NCI-H146 (cell line): ENCODE measurements at regions not wholly inside any gene's neighbourhood (a gene's known extent, or its start where the extent isn't known, plus 50 kb on each side); places are given as distances from the start of the nearest gene placed in this dataset.
"Not testable (repeated sequence)": the region's sequence is repeated elsewhere in the genome, so short reads cannot be mapped to it uniquely, and the experiment has no call there.

Experiments
- DNase-seq: peaks from one replicate; lab custom pipeline; 2025; lab: John Stamatoyannopoulos, UW

DNA sequence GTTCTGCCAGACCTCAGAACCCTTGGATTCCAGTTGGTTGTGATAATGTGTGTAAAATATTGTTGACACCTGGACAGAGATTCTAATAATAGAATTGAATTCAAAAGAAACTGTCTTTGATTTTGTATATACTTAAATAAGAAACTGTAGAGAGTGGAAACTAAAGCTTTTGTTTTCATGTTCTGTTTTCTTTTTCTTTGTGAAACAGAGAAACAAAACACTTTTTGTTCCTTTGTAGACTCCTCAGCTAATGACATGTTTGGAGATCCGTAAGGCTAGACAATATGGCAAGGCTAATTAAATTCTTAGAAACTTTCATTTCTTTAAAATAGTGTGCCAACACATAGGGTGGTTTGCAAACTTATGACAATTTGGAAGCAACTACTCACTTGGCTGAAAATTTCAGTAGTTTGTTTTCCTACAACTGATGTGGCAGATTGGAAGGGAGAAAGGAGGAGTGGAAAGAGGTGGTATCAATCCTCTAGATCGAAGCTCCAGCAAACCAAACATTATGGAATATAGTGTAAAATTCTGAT, 90.9 kb upstream of the FAT1 start:
- DNase-seq, result no peak

DNA sequence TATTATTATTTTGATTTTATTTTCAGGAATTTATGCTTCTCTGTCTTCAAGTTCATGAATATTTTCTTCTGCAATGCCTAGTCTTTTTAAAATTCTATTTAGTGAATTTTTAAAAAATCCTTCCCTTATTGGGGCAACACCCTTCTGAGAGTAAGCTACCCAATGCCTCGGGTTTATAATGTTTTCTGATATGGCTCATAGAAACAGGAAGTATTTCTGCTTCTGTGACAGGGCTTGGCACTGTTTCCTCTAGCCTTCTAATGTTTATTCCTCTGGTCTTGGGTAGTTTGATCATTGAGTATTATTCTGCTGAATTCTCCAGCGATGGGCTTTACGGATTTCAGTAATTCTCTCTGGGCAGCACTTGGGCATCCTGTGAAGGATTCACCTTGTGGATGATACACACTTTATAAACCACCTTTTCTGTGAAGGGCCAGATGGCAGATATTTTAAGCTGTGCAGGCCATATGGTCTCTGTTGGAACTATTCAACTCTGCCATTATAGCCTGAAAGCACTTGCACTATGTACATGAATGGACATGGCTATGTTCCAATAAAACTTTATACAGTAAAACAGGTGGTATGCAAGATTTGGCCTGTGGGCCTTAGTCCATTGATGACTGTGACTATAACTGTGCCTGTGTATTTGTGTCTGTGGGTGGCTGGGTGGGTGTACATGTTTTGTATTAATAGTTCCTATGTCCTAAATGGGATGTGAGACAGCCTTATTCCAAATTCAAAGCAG, 95.9 kb upstream of the FAT1 start:
- no peak for DNase-seq

DNA sequence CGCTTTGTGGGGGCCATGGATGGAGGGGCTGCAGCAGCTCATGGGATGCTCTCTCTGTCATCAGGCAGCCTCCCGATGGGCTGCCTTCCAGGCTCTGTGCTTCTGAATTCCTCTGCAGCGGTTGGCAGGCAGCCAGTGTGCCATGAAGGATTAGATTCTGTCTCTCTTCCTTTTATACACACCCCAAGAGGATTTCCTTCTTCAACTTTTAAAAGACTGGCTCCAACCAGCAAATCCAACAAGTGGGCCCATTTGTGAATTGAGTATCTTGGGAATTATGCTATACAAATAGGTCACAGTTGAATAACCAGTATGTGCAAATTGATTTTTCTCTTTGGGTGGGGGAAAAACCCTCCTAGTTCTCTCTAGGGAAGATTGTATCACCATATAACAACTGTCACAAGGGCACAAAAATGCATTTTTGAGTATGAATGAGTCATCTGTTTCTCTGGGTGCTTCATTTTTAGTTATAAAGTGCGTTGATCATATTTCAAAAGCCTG, 96.8 kb upstream of the FAT1 start:
- DNase-seq, result no peak

DNA sequence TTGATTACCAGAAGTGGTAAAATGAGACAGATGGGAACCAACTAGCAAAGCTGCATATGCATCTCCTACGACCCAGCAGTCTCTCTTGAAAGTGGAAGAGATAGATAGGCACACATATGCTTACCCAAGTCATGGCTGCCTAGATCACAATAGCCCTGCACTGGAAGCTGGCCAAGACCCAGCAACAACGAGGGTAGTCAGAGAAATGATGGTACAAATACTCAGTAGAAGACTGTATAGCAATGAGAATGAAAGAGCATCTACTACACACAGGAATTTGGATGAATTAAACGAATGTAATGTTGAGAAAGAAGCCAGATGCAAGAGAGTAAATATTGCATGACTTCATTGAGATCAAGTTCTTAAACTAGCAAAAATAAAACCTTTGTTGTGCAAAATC, 100.3 kb upstream of the FAT1 start:
- DNase-seq, result no peak

DNA sequence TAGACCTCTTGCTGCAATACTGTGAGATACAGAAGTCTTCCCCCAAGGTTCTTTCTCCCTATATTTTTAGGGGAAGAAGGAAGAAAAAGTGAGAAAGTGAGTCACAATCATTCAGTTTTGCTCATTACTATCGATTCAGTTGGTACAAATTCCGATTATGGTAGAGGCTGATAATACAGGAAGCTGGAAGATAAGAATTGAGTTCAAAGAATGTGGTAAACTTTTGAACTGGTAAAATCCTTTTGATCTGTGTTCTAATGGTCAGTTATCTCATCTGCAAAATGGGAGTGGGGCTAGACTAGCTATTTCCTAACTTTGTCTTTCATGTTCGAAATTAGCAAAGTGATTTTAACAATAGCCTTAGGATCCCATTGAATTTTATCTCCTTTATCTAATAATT, 101.4 kb upstream of the FAT1 start:
- DNase-seq, result no peak

DNA sequence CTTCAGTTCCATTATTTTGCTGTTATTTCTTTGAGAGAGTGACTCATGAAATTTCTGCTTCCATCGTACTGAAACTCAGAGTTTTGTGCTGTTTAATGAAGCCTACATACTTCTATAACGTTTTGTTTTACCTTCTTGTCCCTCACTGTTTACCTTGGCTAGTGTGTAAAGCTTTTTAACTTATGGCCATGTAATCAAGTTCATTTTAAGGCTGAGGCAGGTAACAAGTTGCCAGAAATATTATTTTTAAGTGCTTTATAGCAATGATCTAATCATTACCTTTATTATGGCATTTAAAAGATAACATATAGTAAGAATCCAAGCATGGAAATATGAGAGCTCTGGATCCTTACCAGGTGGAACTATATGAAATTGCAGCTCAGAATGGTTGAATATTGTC, 102.3 kb upstream of the FAT1 start:
- no peak for DNase-seq

DNA sequence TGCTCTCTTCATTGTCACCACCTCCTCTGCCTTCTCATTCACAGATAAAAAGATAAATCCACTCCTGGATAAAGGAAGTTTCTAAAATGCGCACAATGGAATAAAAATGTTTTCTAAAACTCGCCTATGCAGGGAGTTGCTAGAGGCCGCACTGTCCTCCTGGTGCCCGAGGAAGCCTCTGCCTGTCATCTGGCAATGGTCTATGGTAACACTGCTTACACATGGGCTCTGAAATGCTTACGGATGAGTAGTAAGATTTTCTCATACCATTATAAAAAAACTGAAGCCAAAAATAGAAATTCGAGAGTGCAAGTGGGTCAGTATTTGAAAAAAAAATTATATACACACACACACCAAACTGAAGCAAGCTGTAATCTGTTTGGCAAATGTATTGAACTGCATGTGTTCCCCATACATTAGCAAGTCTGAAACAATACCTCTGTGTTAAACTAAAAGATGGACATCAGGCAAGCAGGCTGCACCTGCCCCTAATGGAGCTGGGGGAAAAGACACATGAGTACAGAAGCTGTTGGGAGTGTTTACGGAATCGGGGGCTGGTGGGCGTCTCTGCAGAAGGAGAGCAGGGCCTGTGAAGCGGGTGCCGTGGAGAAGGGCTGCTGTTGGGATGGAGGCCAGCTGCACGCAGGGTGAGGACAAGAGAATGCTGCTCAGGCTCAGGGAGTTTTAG, 103.3 kb upstream of the FAT1 start:
- DNase-seq, result no peak

DNA sequence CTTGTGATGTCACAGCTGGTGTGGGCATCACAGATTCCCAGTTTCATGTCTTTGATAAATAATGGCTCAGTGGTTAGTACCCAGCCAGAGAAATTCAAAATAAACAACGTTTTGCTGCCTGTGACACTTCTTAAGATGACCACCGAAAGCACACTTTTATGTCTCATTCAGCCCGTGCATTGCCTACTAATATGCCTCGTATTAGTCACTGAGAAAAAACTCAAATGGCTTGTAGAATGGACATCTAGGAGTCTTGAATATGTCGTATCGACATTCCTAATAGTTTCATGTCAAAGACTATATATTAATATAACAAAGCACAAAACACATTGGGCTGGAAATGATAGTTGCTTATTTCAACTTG, 103.9 kb upstream of the FAT1 start:
- DNase-seq, result no peak

DNA sequence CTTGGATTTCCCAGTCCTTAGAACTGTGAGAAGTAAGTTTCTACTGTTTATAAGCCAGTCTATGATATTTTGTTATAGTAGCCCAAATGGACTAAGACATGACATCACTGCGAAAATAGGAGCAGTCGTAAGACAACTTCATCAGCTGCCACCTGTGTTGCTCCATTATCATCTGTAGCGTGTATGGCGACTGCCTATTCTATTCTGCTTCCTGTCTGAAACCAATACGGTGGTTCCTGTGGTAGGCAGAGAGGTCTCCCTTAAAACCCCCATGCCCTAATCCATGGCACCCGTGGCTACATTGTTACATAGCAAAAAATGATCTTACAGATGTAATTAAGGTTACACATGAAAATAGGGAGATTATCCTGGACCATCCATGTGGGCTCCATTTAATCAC, 105.4 kb upstream of the FAT1 start:
- no peak for DNase-seq

DNA sequence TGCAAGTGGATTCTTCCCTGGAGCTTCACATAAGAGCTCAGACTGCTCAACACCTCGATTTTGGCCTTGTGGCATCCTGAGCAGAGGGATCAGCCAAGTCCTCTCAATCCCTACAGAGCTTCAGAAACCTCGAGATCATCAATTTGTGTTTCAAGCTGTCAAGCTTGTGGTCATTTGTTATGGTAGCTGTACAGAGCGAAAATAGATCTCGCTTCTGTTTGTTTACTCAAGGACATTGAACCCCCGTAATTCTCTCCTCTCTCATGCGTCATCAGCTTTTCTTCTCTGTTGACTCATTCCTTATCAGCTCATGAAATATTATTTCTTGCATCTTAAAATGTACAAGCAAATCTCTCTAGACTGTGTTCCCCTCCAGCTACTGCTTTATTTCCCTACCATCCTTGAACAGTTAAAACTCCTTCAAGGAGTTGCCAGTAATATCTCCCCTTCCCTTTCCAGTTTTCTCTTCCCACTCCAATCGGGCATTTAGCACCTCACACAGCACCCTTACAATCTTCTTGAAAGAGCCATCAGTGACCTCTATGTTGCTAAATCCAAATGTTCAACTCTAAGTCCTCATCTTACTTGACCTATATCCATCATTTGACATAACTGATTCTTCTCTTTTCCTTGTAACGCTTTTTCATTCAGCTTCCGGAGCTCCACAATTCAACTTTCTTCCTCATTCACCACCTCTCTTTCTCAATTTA, 106.2 kb upstream of the FAT1 start:
- DNase-seq, result no peak

DNA sequence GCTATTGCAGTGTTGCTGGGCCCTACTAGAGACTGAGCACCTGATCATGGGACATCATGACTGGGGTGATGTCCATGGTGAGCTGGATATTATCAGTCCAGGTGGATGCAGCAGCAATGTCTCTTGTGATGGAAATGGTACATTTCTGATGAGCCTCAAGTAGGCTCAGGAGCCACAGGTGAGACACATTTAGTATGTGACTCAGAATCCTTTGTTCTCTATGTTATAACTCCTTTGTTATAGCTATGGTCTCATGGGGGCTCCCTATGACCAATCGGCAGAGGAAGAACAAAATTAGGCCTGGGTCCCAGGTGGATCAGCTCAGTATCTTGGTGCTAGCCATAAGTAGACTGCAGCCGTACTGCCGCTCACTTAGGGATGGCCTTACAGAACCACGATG, 107.9 kb upstream of the FAT1 start:
- DNase-seq, result no peak

DNA sequence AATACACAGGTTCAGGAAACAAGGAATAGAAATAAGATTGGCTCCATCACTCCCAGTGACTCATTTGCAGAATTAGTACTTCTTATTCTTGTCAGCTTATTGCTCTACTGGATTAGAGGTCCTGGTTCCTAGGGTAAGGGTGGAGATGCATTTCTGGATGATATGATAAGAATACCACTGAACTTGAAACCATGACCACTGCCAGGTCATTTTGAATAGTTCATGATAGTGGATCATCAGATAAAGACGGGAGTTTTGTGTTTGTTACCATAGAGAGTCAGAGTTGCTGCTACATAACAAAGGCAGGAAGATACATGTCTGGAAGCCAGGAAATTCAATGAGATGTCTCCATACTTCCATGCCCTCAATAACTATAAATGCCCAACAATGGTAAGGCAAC, 109.2 kb upstream of the FAT1 start:
- DNase-seq, result no peak

DNA sequence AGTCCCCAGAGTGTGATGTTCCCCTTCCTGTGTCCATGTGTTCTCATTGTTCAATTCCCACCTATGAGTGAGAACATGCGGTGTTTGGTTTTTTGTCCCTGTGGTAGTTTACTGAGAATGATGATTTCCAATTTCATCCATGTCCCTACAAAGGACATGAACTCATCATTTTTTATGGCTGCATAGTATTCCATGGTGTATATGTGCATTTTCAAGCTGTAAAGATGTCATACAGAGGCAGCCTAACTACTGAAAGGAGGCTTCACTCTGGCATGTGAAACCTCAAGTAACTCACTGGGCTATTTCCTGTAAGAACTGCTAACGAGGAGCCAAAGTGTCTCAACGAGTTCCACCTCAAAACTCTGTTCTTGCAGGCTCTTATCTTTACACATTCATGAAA, 113.8 kb upstream of the FAT1 start:
- not testable (repeated sequence) for DNase-seq

DNA sequence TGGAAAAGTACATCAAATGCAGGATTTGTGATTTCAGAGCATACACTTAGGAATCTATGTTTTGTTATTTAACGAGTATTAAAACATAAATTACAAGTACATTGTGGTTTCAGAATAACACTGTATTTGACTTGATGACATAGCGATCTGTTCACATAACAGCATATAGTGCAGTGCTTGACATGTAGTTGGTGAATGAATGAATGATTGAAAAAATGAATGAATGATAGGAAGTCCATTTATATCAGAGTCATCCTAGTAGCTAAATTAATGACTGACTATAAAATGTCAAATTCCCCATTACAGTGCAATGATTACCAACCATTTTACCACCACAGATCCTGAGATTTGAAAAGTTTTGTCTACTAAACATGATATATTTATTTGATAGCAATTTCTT, 114.6 kb upstream of the FAT1 start:
- no peak for DNase-seq

DNA sequence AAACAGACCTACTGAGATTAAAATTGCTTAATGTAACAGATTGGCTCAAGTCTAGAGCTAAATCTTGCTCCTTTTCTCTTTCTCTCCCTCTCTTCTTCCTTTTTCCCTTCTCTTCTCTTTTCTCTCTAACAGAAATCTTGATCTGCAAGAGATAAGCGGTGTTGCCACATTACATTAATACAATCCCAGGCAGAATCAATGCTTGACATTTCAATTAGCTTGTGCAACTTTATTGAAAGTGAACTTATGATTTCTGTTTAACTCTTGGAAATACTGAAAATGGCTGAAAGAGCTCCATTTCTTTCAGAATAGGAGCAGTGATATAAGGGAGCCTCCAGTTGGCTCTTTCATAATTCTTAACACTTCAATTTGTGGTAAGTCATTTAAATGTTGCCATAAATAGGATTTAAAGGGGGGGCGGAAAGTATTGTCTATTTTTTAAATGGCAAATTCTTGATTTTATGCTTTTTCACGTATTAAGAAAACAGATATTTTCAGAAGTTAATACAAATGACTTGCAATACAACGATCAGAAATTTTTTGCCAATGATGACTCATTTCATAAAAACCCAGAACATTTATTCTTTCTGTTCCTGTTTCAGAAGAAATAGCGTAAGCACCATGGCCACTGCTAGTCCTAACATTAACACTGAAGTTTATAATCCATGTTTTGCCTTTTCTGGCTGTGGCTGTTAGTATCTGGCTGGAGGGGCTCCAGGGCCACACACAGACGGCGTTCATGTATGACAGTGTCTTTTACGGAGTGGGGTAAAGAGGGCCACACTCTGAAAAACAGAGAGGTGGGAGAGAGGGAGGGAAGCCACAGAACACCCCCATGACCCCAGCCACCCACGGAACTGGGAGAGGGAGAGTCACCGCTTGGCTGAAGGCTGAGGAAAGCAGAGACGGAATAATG, 115.7 kb upstream of the FAT1 start:
- no peak for DNase-seq

DNA sequence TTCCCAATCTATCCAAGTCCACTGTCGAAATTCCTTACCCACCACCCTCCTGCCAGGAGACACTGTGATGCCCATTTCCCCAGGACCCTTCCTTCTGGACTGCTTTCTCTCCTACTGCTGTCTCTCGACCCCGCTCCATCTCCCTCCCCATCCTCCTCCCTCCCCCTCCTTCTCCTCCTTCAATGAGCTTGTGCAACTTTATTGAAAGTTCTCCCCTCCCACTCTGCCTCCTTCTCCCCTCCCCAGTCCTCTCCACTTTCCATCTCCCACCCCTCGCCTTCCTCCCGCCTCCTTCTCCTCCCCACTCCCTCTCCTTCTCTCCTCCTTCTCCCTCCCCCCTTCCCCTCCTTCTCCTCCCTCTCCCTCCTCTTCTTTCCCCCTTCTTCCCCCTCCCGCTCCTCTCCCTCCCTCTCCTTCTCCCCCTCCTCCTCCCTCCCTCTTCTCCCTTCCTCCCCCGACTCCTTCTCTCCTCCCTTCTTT, 116.6 kb upstream of the FAT1 start:
- no peak for DNase-seq

DNA sequence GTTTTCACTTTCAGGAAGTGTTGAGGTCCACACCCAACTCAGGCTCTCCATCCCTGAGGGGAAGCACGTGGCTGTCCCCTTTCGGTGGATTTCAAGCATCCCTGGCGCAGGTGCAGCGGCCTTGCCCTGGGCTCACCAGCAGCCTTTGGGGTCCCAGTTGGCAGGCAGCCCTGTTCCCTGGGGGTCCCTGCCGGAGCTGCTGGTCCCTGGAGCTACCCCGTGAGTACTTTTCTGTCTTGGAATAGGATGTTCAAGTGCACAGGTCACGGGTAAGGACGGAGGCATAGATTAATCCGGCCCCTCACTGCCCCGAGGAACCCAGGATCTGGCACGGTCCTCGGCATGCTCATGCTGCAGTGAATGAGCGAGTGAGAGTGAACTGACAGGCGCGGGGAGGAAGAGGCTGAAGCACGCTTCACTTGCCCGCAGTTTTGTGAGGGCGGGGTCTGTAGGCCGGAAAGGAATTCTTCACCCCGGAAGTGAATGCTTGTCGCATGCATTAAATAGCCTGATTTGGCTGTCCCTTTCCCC, 117.2 kb upstream of the FAT1 start:
- no peak for DNase-seq

DNA sequence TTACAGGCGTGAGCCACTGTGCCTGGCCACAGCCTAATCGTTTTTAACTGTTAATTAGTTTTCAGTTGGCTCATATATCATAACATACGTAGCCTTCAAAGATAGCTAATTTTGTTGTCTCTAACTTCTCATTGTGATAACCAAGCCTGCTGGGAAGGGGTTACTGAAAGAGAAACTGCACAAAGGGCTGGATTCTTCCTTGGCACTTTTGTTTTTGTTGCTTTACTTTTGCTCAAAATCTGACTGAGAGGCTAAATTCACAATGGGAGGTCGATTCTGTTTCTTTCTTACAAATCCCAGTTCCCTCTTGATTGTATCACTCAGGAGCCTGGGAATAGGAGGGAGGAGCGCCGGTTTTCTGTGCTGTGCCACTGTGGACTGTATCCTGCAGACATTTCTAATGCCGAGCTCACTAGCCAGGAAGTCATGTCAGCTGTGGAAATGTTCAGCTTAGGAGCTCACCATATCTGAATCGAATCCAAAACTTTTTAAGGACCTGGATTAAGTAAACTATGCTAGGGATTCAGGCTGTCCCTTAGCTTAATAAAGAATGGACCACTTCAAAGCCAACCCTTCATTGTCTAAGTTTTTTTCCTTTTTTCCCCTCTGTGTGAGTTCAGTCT, 120.5 kb upstream of the FAT1 start:
- no peak for DNase-seq

DNA sequence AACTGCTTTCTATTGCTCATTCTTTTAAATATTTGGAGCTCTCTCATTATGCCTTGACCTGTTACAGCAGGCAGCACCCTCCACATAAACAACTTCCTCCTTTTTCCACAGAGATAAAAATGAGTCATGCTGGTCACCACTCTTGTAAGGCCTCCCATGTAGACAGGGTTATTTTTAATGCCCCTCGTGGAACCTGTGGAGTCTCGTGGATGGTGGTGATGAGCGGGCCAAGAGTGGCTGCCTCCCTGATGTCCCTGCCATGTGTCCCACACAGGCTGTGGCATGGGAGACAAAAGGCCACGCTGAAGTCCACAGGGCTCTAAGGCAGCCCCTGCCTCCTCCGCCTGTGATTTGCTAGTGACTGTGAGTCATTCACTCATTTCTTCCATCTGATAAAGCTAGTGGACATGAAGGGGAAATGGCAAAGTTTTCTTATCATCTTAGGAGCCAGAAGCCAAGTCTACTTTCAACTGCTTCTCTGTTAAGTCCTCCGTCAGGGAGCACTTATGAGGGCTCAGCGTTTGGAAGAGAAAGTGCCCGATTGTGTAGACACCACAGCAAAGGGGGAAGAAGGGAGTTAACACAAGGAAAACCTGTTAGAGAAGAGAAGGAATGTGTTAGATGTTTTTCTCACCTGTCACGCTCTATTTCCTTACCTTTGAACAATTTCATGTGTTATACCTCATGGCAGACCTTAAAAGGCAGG, 121.6 kb upstream of the FAT1 start:
- no peak for DNase-seq

DNA sequence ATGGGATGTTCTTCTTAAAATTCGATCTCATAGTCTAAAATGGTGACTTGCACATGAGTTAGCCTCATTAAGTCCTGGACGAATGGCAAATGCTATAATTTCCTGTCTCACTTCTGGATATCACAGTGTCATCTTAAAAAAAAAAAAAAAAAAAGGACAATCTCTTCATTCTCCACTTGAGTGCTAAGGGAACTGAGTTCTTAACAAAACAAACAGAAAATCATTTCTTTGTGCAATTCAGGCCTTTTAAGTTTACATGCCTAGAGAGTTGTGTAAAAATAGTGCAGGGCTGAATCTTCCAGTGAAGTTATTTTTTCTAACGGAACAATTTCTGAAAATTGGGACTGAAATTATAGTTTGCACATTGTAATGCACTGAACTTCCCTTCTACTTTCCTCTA, 122.8 kb upstream of the FAT1 start:
- DNase-seq, result no peak
